DMS53 treated with DMSO at 0.1 percent for 48 hours (cell line): ENCODE measurements at regions not wholly inside any gene's neighbourhood (a gene's known extent, or its start where the extent isn't known, plus 50 kb on each side); places are given as distances from the start of the nearest gene placed in this dataset.
A peak's percentile ranks its signal among the peaks of the same experiment; 100 is the strongest.
"Not testable (repeated sequence)": the region's sequence is repeated elsewhere in the genome, so short reads cannot be mapped to it uniquely, and the experiment has no call there.

ENCODE experiments used
- DNase-seq: peaks from one replicate; lab custom pipeline; 2025; ENCODE audit not compliant: unreplicated experiment; lab: John Stamatoyannopoulos, UW

GRCh38 chr2:106293271-106293783 lies 99.2 kb upstream of the UXS1 start:
- DNase-seq = no peak

- DNase-seq = no peak
Observed at GRCh38 chr2:106292627-106293026, 98.5 kb upstream of the UXS1 start.

GRCh38 chr2:106288873-106289272 lies 94.8 kb upstream of the UXS1 start:
- DNase-seq = no peak

GRCh38 chr2:106285237-106285829 lies 91.2 kb upstream of the UXS1 start:
- no peak for DNase-seq

- DNase-seq = no peak
Observed at GRCh38 chr2:106284691-106285202, 90.6 kb upstream of the UXS1 start.

- DNase-seq = no peak
Observed at GRCh38 chr2:106284255-106284654, 90.2 kb upstream of the UXS1 start.

GRCh38 chr2:106283228-106284152 lies 89.4 kb upstream of the UXS1 start:
- DNase-seq = peak; percentile 40

GRCh38 chr2:106282462-106283170 lies 88.5 kb upstream of the UXS1 start:
- DNase-seq = no peak

- not testable (repeated sequence) for DNase-seq
Observed at GRCh38 chr2:106281907-106282430, 87.9 kb upstream of the UXS1 start.

GRCh38 chr2:106280722-106281446 lies 86.8 kb upstream of the UXS1 start:
- no peak for DNase-seq

- DNase-seq = no peak
Observed at GRCh38 chr2:106280224-106280623, 86.1 kb upstream of the UXS1 start.

- DNase-seq = no peak
Observed at GRCh38 chr2:106278112-106278876, 84.2 kb upstream of the UXS1 start.

- DNase-seq = no peak
Observed at GRCh38 chr2:106277426-106277825, 83.3 kb upstream of the UXS1 start.

- DNase-seq = no peak
Observed at GRCh38 chr2:106275971-106276370, 81.9 kb upstream of the UXS1 start.

- DNase-seq = no peak
Observed at GRCh38 chr2:106274668-106275067, 80.6 kb upstream of the UXS1 start.

GRCh38 chr2:106272216-106272807 lies 78.2 kb upstream of the UXS1 start:
- DNase-seq = no peak

- no peak for DNase-seq
Observed at GRCh38 chr2:106270471-106270891, 76.4 kb upstream of the UXS1 start.

- DNase-seq = peak; percentile 93
Observed at GRCh38 chr2:106269591-106270291, 75.6 kb upstream of the UXS1 start.

- DNase-seq = no peak
Observed at GRCh38 chr2:106267997-106268396, 73.9 kb upstream of the UXS1 start.
